ENCODE measurements at regions not wholly inside any gene's neighbourhood (a gene's known extent, or its start where the extent isn't known, plus 50 kb on each side); places are given as distances from the start of the nearest gene placed in this dataset.

DNA sequence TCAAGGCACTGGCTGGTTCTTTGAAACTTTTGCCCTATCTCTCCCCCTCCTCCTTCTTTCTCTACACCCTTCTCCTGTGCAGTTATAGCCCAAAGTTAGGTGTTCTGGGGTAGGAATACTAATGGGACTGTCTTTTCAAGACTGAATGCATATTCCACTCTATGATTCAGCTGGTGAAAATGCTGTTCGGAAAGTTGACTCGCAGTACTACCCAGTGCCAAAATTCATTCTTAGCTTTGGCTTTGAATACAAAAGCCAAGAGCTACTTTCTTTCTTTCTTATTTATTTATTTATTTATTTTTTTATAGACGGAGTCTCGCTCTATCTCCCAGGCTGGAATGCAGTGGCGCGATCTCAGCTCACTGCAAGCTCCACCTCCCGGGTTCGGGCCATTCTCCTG, 249.2 kb downstream of the ETNK1 start:
- TF ChIP-seq, protein P1, sequence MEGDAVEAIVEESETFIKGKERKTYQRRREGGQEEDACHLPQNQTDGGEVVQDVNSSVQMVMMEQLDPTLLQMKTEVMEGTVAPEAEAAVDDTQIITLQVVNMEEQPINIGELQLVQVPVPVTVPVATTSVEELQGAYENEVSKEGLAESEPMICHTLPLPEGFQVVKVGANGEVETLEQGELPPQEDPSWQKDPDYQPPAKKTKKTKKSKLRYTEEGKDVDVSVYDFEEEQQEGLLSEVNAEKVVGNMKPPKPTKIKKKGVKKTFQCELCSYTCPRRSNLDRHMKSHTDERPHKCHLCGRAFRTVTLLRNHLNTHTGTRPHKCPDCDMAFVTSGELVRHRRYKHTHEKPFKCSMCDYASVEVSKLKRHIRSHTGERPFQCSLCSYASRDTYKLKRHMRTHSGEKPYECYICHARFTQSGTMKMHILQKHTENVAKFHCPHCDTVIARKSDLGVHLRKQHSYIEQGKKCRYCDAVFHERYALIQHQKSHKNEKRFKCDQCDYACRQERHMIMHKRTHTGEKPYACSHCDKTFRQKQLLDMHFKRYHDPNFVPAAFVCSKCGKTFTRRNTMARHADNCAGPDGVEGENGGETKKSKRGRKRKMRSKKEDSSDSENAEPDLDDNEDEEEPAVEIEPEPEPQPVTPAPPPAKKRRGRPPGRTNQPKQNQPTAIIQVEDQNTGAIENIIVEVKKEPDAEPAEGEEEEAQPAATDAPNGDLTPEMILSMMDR (IDR thresholded peaks at IDR 0.05) = no peak
- TF ChIP-seq ZFX (IDR thresholded peaks at IDR 0.05; ENCODE audit: borderline replicate concordance) = no peak

Measured in 22Rv1 (cell line).